ENCODE measurements at regions not wholly inside any gene's neighbourhood (a gene's known extent, or its start where the extent isn't known, plus 50 kb on each side); places are given as distances from the start of the nearest gene placed in this dataset.

DNA sequence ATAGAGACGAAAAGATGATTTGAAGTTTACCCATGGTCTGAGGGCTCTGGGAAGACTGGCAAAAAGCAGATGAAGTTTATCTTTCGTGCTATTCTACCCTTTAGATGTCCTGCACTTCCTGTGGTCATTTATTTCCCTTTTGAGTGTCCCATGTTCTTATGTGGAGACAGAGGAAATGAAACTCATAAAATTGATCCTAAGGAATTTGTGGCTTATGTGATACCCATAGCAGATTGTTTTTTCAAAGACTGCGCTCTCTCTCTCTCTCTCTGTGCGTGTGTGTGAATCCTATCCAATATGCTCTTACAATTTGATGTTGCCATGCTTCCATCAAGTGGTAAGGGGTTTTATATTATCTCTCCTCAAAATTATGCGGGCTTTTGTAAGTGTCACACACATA lies 607.5 kb upstream of the DPPA4 start:
- Histone ChIP-seq H3K4me3 (ENCODE audit: low read depth, low read length) (no peak overlapping the region), H3K27me3 (ENCODE audit: control insufficient read depth, insufficient read depth, low read length) (no peaks in the 10 kb centered on the region), H3K36me3 (ENCODE audit: control insufficient read depth, insufficient read depth, low read length) (no peaks in the 10 kb centered on the region)
- no peak for FAIRE-seq
- TF ChIP-seq CTCF (IDR thresholded peaks at IDR 0.05; ENCODE audit: insufficient read depth, low read length, severe bottlenecking), result no peak
- DNase-seq (ENCODE audit: low read depth), result no peak

- DNase-seq (ENCODE audit: low read depth) (peak; percentile 23), FAIRE-seq (no peak)
- H3K27me3 ChIP-seq (ENCODE audit: control insufficient read depth, insufficient read depth, low read length), result no peaks in the 10 kb centered on the region
- no peak for TF ChIP-seq CTCF (IDR thresholded peaks at IDR 0.05; ENCODE audit: insufficient read depth, low read length, severe bottlenecking)
- no peak overlapping the region for H3K4me3 ChIP-seq (ENCODE audit: low read depth, low read length)
- no peaks in the 10 kb centered on the region for H3K36me3 ChIP-seq (ENCODE audit: control insufficient read depth, insufficient read depth, low read length)
Observed at GRCh38 chr3:109952924-109953323, 615.6 kb upstream of the DPPA4 start.

GRCh38 chr3:109963831-109964230 lies 626.5 kb upstream of the DPPA4 start:
- no peaks in the 10 kb centered on the region for H3K36me3 ChIP-seq (ENCODE audit: control insufficient read depth, insufficient read depth, low read length)
- FAIRE-seq (no peak), DNase-seq (ENCODE audit: low read depth) (no peak)
- no peak for TF ChIP-seq CTCF (IDR thresholded peaks at IDR 0.05; ENCODE audit: insufficient read depth, low read length, severe bottlenecking)
- H3K4me3 ChIP-seq (ENCODE audit: low read depth, low read length), result no peak overlapping the region
- no peaks in the 10 kb centered on the region for H3K27me3 ChIP-seq (ENCODE audit: control insufficient read depth, insufficient read depth, low read length)

- Histone ChIP-seq H3K4me3 (ENCODE audit: low read depth, low read length) (no peak overlapping the region), H3K27me3 (ENCODE audit: control insufficient read depth, insufficient read depth, low read length) (no peaks in the 10 kb centered on the region), H3K36me3 (ENCODE audit: control insufficient read depth, insufficient read depth, low read length) (no peaks in the 10 kb centered on the region)
- FAIRE-seq (no peak), DNase-seq (ENCODE audit: low read depth) (peak; percentile 9)
- TF ChIP-seq CTCF (IDR thresholded peaks at IDR 0.05; ENCODE audit: insufficient read depth, low read length, severe bottlenecking), result no peak
Observed at GRCh38 chr3:109973733-109974132, 636.4 kb upstream of the DPPA4 start.

DNA sequence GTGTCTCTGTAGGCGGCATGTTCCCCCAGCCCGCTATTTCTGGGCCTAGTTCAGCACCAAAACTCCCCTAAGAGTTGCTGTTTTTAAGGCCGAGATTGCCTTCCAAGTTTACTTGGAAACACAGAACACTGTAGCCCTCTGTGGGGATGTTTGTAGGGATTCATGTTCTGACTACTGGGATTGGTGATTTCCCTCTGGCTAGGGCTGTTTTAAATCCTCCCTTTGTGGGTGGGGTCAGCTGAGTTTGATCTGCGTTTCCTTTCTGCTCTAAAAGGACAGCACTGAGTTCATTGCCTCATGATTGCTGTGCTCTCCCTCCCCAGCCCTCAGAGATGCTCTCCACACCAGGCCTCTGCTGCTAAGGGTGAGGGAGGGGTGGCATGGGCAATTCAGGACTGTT lies 640.6 kb upstream of the DPPA4 start:
- Histone ChIP-seq H3K4me3 (ENCODE audit: low read depth, low read length) (no peak overlapping the region), H3K27me3 (ENCODE audit: control insufficient read depth, insufficient read depth, low read length) (no peaks in the 10 kb centered on the region), H3K36me3 (ENCODE audit: control insufficient read depth, insufficient read depth, low read length) (no peaks in the 10 kb centered on the region)
- TF ChIP-seq CTCF (IDR thresholded peaks at IDR 0.05; ENCODE audit: insufficient read depth, low read length, severe bottlenecking), result no peak
- DNase-seq (ENCODE audit: low read depth), result no peak
- FAIRE-seq, result no peak

GRCh38 chr3:109982201-109982600 lies 644.9 kb upstream of the DPPA4 start:
- no peak for FAIRE-seq
- no peak for DNase-seq (ENCODE audit: low read depth)
- no peaks in the 10 kb centered on the region for H3K36me3 ChIP-seq (ENCODE audit: control insufficient read depth, insufficient read depth, low read length)
- no peaks in the 10 kb centered on the region for H3K27me3 ChIP-seq (ENCODE audit: control insufficient read depth, insufficient read depth, low read length)
- TF ChIP-seq CTCF (IDR thresholded peaks at IDR 0.05; ENCODE audit: insufficient read depth, low read length, severe bottlenecking), result no peak
- H3K4me3 ChIP-seq (ENCODE audit: low read depth, low read length), result no peak overlapping the region

Data from bronchial epithelial cell (primary cell).